SK-N-SH (cell line): ENCODE measurements at regions not wholly inside any gene's neighbourhood (a gene's known extent, or its start where the extent isn't known, plus 50 kb on each side); places are given as distances from the start of the nearest gene placed in this dataset.

ENCODE experiments used
- CTCF ChIA-PET: fragments of 300-600, 350-600 bp; formaldehyde crosslinking; extraction: SDS; loops from one replicate; lab custom pipeline; 2021; lab: Yijun Ruan, JAX
- POLR2A ChIA-PET: fragments of 350-600 bp; sonication (Branson Sonifier 250); formaldehyde crosslinking; extraction: SDS; loops from one replicate; lab custom pipeline; 2020; ENCODE audit warnings: antibody characterized with exemption, inconsistent platforms; lab: Yijun Ruan, JAX
- DNase-seq: peaks from one replicate; pipeline ENCODE4 v3.0.0; 2012
- H2AFZ ChIP-seq: fragments of 200-600 bp; sonication (generic); 2 replicates; pipeline ENCODE4 v1.8.1; 2016; ENCODE audit warnings: antibody characterized with exemption, mild to moderate bottlenecking, low read depth
- H3F3A ChIP-seq: fragments of 200-600 bp; sonication (generic); replicated peaks from 2 replicates; pipeline ENCODE3; 2016; ENCODE audit warnings: antibody characterized with exemption, mild to moderate bottlenecking; ENCODE audit not compliant: insufficient read depth
- H3K27ac ChIP-seq, 2 experiments: fragments of 200-500 bp in 1 of 2; fragments of 200-600 bp in 1 of 2; sonication (Bioruptor generic) in 1 of 2; sonication (generic), shearing (Covaris generic) in 1 of 2; 2 replicates each; pipeline versions ENCODE4 v1.5.1 to v1.6.1; 2014 to 2016; ENCODE audit warnings: low read depth in 2 of 2, inconsistent platforms in 1 of 2, low read length in 1 of 2, mild to moderate bottlenecking in 1 of 2, mixed read lengths in 1 of 2
- H3K27me3 ChIP-seq: fragments of 200-600 bp; sonication (generic), shearing (Covaris generic); 2 replicates; pipeline ENCODE4 v1.6.1; 2016; ENCODE audit warnings: mixed run types; ENCODE audit not compliant: insufficient read depth
- H3K36me3 ChIP-seq, 2 experiments: fragments of 200-500 bp in 1 of 2; fragments of 200-600 bp in 1 of 2; sonication (Bioruptor generic) in 1 of 2; sonication (generic) in 1 of 2; replicated peaks in 1 of 2; 2 replicates each; pipeline versions ENCODE3 to v1.5.1; 2014 to 2016; ENCODE audit warnings: low read length in 1 of 2, mild to moderate bottlenecking in 1 of 2; ENCODE audit not compliant: insufficient read depth in 2 of 2, control insufficient read depth in 1 of 2
- H3K4me1 ChIP-seq, 2 experiments: fragments of 200-500 bp in 1 of 2; fragments of 200-600 bp in 1 of 2; sonication (Bioruptor generic) in 1 of 2; sonication (generic), shearing (Covaris generic) in 1 of 2; 2 replicates each; pipeline versions ENCODE4 v1.5.1 to v1.6.1; 2014 to 2016; ENCODE audit warnings: low read depth in 1 of 2, low read length in 1 of 2, mixed run types in 1 of 2; ENCODE audit not compliant: insufficient read depth in 2 of 2, control insufficient read depth in 1 of 2
- H3K4me2 ChIP-seq: fragments of 200-600 bp; sonication (generic), shearing (Covaris generic); 2 replicates; pipeline ENCODE4 v1.6.1; 2017; ENCODE audit warnings: mixed run types
- H3K4me3 ChIP-seq, 2 experiments: fragments of 200-500 bp in 1 of 2; fragments of 200-600 bp in 1 of 2; sonication (Bioruptor generic) in 1 of 2; sonication (generic), shearing (Covaris generic) in 1 of 2; 2 replicates each; pipeline versions ENCODE4 v1.5.1 to v1.8.1; 2014 to 2016; ENCODE audit warnings: low read depth in 2 of 2, inconsistent platforms in 1 of 2, low read length in 1 of 2, mild to moderate bottlenecking in 1 of 2, mixed read lengths in 1 of 2, moderate library complexity in 1 of 2
- H3K79me2 ChIP-seq: fragments of 200-600 bp; sonication (generic); 2 replicates; pipeline ENCODE4 v1.8.1; 2017; ENCODE audit warnings: mild to moderate bottlenecking; ENCODE audit not compliant: insufficient read depth
- H3K9ac ChIP-seq: fragments of 200-600 bp; sonication (generic); 2 replicates; pipeline ENCODE4 v1.6.1; 2017; ENCODE audit warnings: mixed run types
- H3K9me2 ChIP-seq: fragments of 200-600 bp; sonication (generic); 2 replicates; pipeline ENCODE4 v1.6.1; 2017; ENCODE audit warnings: mixed run types
- H3K9me3 ChIP-seq: fragments of 200-600 bp; sonication (generic); 2 replicates; pipeline ENCODE4 v1.6.1; 2017; ENCODE audit warnings: mixed run types, mild to moderate bottlenecking, moderate library complexity
- H4K20me1 ChIP-seq: fragments of 200-600 bp; sonication (generic); 2 replicates; pipeline ENCODE4 v1.6.1; 2017; ENCODE audit warnings: mild to moderate bottlenecking, mixed run types; ENCODE audit not compliant: insufficient read depth
- CHD2 ChIP-seq: fragments of 150-350 bp; IDR thresholded peaks from 2 replicates; pipeline ENCODE4 v1.6.1; 2018; ENCODE audit warnings: low read length; ENCODE audit not compliant: partially characterized antibody
- ELF1 ChIP-seq: IDR thresholded peaks from 2 replicates; pipeline ENCODE4 v1.4.0; 2012
- EP300 ChIP-seq, 2 experiments: IDR thresholded peaks; 2 replicates each; pipeline versions ENCODE4 v1.4.0 to v1.6.1; 2012; ENCODE audit warnings: borderline replicate concordance in 1 of 2, low read depth in 1 of 2, low read length in 1 of 2
- FOXJ3 ChIP-seq: sonication (generic); formaldehyde crosslinking; IDR thresholded peaks from 2 replicates; pipeline ENCODE4 v1.5.1; 2020; ENCODE audit warnings: mild to moderate bottlenecking, missing genetic modification reagents
- FOXM1 ChIP-seq: IDR thresholded peaks from 2 replicates; pipeline ENCODE4 v1.4.0; 2012; ENCODE audit warnings: low read depth, mild to moderate bottlenecking
- JUND ChIP-seq: IDR thresholded peaks from 2 replicates; pipeline ENCODE4 v1.4.0; 2012
- MEF2A ChIP-seq: IDR thresholded peaks from 2 replicates; pipeline ENCODE4 v1.4.0; 2012; ENCODE audit warnings: low read depth, borderline replicate concordance
- NFIC ChIP-seq: IDR thresholded peaks from 2 replicates; pipeline ENCODE4 v1.4.0; 2012; ENCODE audit warnings: borderline replicate concordance
- NRF1 ChIP-seq: IDR thresholded peaks from 2 replicates; pipeline ENCODE4 v1.6.1; 2012; ENCODE audit warnings: low read depth, mild to moderate bottlenecking, low read length
- RAD21 ChIP-seq: IDR thresholded peaks from 2 replicates; pipeline ENCODE4 v1.6.1; 2012; ENCODE audit warnings: mild to moderate bottlenecking, low read length
- SMC3 ChIP-seq: IDR thresholded peaks from 2 replicates; pipeline ENCODE4 v1.6.1; 2012; ENCODE audit warnings: low read depth, low read length, improper control_type of control experiment
- TAF1 ChIP-seq: IDR thresholded peaks from 2 replicates; pipeline ENCODE4 v1.6.1; 2012; ENCODE audit warnings: low read depth, mild to moderate bottlenecking, low read length, moderate library complexity, borderline replicate concordance
- TCF12 ChIP-seq: IDR thresholded peaks from 2 replicates; pipeline ENCODE4 v1.4.0; 2012
- TEAD4 ChIP-seq: IDR thresholded peaks from 2 replicates; pipeline ENCODE4 v1.4.0; 2012; ENCODE audit warnings: mild to moderate bottlenecking, borderline replicate concordance; ENCODE audit not compliant: insufficient read depth
- YY1 ChIP-seq: IDR thresholded peaks from 2 replicates; pipeline ENCODE4 v1.4.0; 2012; ENCODE audit warnings: low read depth, mild to moderate bottlenecking
- WGBS: methylation state at CpG from one replicate; pipeline ENCODE4 v1.1.6; 2017; ENCODE audit warnings: low lambda C conversion rate; 5-methylcytosine and 5-hydroxymethylcytosine counted together
- TF ChIP-seq, protein P1 (sequence below): IDR thresholded peaks from 2 replicates; pipeline ENCODE4 v1.6.1; 2012; ENCODE audit warnings: mild to moderate bottlenecking, low read depth, low read length, moderate library complexity
- TF ChIP-seq, protein P2 (sequence below): IDR thresholded peaks from 2 replicates; pipeline ENCODE4 v1.4.0; 2012; ENCODE audit warnings: low read depth
- TF ChIP-seq, protein P3 (sequence below): fragments of 150-350 bp; IDR thresholded peaks from 2 replicates; pipeline ENCODE4 v1.6.1; 2016; ENCODE audit warnings: mild to moderate bottlenecking, low read depth, low read length
- TF ChIP-seq, protein P4 (sequence below): fragments of 150-350 bp; IDR thresholded peaks from 2 replicates; pipeline ENCODE4 v1.6.1; 2017; ENCODE audit warnings: antibody characterized with exemption, low read length, low read depth, borderline replicate concordance
- TF ChIP-seq, protein P5 (sequence below): fragments of 200-600 bp; sonication (generic); IDR thresholded peaks from 2 replicates; pipeline ENCODE4 v1.6.1; 2017; ENCODE audit warnings: antibody characterized with exemption, mild to moderate bottlenecking, moderate library complexity

DNA sequence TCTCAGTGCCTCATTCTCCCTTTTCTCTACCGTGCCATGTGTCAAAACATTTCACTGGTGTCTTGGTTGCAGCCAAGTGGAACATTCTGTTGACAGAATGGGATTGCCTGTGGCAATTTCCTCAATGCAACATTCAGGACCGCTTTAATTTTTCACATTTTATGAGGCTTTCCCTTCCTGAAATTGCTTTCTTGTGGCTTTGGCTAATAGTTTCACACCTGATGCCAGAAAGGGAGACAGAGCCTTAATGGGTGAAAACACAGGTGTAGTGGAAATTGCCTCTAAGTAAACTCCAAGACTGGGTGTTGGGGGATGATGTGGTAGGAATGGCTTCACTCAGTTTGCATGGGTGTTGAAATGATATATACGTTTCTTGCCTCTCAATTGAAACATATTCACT is 278.3 kb downstream of the TSN start (continued):
- TF ChIP-seq, protein P1, sequence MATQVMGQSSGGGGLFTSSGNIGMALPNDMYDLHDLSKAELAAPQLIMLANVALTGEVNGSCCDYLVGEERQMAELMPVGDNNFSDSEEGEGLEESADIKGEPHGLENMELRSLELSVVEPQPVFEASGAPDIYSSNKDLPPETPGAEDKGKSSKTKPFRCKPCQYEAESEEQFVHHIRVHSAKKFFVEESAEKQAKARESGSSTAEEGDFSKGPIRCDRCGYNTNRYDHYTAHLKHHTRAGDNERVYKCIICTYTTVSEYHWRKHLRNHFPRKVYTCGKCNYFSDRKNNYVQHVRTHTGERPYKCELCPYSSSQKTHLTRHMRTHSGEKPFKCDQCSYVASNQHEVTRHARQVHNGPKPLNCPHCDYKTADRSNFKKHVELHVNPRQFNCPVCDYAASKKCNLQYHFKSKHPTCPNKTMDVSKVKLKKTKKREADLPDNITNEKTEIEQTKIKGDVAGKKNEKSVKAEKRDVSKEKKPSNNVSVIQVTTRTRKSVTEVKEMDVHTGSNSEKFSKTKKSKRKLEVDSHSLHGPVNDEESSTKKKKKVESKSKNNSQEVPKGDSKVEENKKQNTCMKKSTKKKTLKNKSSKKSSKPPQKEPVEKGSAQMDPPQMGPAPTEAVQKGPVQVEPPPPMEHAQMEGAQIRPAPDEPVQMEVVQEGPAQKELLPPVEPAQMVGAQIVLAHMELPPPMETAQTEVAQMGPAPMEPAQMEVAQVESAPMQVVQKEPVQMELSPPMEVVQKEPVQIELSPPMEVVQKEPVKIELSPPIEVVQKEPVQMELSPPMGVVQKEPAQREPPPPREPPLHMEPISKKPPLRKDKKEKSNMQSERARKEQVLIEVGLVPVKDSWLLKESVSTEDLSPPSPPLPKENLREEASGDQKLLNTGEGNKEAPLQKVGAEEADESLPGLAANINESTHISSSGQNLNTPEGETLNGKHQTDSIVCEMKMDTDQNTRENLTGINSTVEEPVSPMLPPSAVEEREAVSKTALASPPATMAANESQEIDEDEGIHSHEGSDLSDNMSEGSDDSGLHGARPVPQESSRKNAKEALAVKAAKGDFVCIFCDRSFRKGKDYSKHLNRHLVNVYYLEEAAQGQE: no peak
- TF ChIP-seq CHD2: no peak
- TF ChIP-seq SMC3: no peak
- TF ChIP-seq YY1: no peak
- TF ChIP-seq MEF2A: no peak
- TF ChIP-seq TEAD4: no peak
- TF ChIP-seq, all 33 proteins: peak for 0

DNA sequence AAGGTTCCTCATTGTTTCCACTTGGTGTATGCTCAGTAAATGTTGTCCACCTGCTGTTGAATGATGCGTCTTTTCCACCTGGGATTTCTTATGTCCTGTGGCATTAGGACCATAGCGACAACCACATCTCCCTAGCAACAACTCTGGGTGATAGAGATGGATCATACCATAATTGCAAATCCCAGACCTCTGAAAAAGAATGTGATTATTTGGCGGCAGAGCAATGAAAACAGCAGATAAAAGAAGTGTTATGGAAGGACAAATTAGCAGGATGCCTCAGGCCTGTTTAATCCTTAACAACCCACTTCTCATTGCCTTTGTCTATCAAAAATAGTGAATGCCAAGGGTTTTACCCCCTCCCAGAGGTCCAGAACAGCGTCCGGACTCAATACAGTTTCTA is 278.9 kb downstream of the TSN start:
- CTCF ChIA-PET: no interaction called here
- no peaks in the 10 kb centered on the region for H3K27me3 ChIP-seq
- H3K4me2 ChIP-seq: no peak overlapping the region
- H3K9me2 ChIP-seq: no peaks in the 10 kb centered on the region
- POLR2A ChIA-PET: no interaction called here
- H3K27ac ChIP-seq: no peak overlapping the region
- TF ChIP-seq RAD21 (no peak), FOXM1 (no peak), NFIC (no peak), TEAD4 (no peak), MEF2A (no peak), TAF1 (no peak), JUND (no peak), ELF1 (no peak), YY1 (no peak), CHD2 (no peak), TCF12 (no peak), FOXJ3 (CRISPR knock-in tag) (no peak), NRF1 (no peak), EP300 (IDR thresholded peaks at IDR 0.05; ENCODE audit: borderline replicate concordance in 1 of 2, low read depth in 1 of 2, low read length in 1 of 2) (no peak)
- TF ChIP-seq, protein P2, sequence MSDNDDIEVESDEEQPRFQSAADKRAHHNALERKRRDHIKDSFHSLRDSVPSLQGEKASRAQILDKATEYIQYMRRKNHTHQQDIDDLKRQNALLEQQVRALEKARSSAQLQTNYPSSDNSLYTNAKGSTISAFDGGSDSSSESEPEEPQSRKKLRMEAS: no peak
- TF ChIP-seq, protein P3, sequence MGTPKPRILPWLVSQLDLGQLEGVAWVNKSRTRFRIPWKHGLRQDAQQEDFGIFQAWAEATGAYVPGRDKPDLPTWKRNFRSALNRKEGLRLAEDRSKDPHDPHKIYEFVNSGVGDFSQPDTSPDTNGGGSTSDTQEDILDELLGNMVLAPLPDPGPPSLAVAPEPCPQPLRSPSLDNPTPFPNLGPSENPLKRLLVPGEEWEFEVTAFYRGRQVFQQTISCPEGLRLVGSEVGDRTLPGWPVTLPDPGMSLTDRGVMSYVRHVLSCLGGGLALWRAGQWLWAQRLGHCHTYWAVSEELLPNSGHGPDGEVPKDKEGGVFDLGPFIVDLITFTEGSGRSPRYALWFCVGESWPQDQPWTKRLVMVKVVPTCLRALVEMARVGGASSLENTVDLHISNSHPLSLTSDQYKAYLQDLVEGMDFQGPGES: no peak
- TF ChIP-seq, protein P4, sequence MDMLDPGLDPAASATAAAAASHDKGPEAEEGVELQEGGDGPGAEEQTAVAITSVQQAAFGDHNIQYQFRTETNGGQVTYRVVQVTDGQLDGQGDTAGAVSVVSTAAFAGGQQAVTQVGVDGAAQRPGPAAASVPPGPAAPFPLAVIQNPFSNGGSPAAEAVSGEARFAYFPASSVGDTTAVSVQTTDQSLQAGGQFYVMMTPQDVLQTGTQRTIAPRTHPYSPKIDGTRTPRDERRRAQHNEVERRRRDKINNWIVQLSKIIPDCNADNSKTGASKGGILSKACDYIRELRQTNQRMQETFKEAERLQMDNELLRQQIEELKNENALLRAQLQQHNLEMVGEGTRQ: no peak
- TF ChIP-seq, protein P1: no peak
- TF ChIP-seq, protein P5, sequence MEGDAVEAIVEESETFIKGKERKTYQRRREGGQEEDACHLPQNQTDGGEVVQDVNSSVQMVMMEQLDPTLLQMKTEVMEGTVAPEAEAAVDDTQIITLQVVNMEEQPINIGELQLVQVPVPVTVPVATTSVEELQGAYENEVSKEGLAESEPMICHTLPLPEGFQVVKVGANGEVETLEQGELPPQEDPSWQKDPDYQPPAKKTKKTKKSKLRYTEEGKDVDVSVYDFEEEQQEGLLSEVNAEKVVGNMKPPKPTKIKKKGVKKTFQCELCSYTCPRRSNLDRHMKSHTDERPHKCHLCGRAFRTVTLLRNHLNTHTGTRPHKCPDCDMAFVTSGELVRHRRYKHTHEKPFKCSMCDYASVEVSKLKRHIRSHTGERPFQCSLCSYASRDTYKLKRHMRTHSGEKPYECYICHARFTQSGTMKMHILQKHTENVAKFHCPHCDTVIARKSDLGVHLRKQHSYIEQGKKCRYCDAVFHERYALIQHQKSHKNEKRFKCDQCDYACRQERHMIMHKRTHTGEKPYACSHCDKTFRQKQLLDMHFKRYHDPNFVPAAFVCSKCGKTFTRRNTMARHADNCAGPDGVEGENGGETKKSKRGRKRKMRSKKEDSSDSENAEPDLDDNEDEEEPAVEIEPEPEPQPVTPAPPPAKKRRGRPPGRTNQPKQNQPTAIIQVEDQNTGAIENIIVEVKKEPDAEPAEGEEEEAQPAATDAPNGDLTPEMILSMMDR: no peak
- H2AFZ ChIP-seq: no peak overlapping the region
- no peaks in the 10 kb centered on the region for H3F3A ChIP-seq
- WGBS: 22% methylated on average over 5 of the region's 5 CpGs
- H3K9ac ChIP-seq: no peak overlapping the region
- no peaks in the 10 kb centered on the region for H3K36me3 ChIP-seq
- H4K20me1 ChIP-seq: no peaks in the 10 kb centered on the region
- no peaks in the 10 kb centered on the region for H3K9me3 ChIP-seq
- no peak for DNase-seq
- H3K79me2 ChIP-seq: no peaks in the 10 kb centered on the region
- peaks cover 0 to 13% of the 10 kb centered on the region in 2 experiments; a peak in 3 of 4 replicates for H3K4me1 ChIP-seq
- H3K4me3 ChIP-seq: no peak overlapping the region
